NCI-H1694 treated with DMSO at 0.1 percent for 48 hours (cell line): ENCODE measurements at regions not wholly inside any gene's neighbourhood (a gene's known extent, or its start where the extent isn't known, plus 50 kb on each side); places are given as distances from the start of the nearest gene placed in this dataset.

Source experiments
- DNase-seq: peaks from one replicate; lab custom pipeline; 2025; lab: John Stamatoyannopoulos, UW

- DNase-seq: no peak
These were observed 720.5 kb downstream of the VRK1 start for GRCh38 chr14:97517566-97518234.

GRCh38 chr14:97523936-97524335, 726.8 kb downstream of the VRK1 start:
- no peak for DNase-seq

DNA sequence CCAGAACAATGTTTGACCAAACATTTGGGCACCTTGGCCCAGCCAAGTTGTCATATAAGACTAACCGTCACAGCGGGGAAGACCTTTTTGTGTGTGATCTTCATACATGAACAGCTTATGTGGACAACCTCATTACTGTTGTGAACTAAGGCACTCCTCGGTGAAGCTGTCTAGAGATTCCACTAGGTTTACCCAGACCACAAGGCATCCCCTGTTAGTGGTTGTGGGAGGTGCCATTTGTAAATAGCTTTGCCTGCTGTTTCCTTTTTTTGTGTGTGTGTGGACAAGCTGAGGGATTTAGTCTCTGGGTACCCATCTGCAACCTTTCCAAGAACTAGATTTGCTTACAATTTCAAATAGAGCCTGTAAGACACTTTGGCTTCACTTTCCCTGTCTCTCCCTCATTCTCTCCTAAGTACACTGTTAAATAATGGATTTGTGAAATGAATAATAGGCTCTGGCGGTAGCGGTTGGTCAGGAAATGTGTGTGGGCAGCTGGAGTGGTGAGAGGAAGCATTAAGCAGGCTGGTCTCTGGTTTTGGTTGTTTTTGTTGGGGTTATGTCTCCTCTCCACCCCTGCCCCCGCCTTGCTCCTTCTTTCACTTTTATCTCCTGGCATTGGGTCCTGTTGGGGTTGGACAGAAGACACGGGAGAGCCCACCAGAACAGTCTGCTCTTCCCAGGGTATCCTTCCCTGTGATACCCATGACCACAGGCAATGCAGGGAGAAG, 727.6 kb downstream of the VRK1 start:
- no peak for DNase-seq

DNA sequence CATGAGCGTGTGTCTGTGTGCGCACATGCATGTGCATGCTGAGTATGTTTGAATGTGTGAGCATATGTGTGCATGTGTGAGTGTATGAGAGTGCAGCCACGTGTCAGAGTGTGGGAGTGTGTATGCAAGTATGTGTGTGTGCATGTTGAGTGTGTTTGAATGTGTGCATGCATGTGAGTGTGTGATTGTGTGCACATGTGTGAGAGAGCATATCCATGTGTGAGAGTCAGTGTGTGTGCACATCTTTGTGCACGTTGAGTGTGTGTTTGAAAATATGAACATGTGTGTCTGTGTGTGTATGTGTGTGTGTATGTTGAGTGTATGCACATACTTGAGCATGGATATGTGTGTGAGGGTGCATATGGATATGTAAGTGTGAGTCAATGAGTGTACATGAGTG, 730.8 kb downstream of the VRK1 start:
- DNase-seq: no peak

DNA sequence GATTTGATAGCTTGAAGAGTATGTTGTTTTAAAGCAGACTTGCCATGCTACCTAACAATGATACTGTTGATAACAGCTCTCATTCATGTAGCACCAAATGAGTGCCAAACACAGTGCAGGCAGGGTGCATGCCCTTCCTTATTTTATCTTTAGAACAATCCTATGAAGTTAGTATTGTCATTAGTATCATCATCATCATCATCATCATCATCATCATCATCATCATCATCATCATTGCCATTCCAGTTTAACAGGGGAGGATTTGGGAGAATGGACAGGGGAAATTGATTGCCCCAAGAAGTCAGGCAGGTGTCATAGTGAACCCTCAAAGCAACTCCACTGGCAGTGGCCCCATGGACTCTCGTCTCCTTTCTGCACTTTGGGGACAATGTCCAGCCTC, 734.9 kb downstream of the VRK1 start:
- no peak for DNase-seq

GRCh38 chr14:97536421-97536820, 739.2 kb downstream of the VRK1 start:
- no peak for DNase-seq

- DNase-seq: no peak
These were observed 741.7 kb downstream of the VRK1 start for GRCh38 chr14:97538749-97539410.

GRCh38 chr14:97539411-97539795, 742.2 kb downstream of the VRK1 start:
- no peak for DNase-seq

DNA sequence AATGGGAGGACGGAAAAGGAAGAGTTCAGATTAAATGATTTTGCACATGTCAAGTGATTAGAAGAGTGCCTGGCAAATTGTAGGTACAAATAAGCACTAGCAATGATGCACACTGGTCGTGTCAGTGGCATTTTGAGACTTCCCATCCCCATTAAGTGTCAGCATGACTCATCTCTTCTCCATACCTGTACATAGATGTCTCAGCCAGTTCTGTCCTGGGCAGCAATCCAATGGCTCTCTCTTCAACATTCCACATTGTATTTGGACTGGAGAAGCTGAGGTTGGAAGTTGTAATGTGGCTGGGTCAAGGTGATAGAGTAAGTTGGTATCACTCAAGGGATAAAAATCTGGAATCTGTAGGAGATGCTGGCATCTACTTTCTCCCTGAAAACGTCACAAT, 742.7 kb downstream of the VRK1 start:
- DNase-seq: no peak

DNA sequence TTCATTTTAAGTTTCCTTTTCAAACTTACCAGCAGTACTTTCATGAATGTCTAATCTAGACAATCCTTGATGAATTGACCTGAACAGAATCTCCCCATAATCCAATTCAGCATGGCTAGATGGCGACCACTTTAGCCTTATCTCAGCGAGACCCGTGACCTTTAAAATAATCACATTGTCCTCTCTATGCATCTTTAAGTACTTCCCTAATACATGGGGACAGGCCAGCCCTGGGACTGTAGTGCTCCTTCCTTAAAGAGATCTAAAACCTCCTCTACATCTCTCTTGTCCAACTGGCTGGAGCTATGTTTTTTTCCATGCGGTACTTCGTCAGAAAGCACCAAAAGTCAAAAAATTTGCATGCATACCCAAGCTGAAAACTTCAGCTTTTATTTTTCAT, 746.0 kb downstream of the VRK1 start:
- DNase-seq: no peak

DNA sequence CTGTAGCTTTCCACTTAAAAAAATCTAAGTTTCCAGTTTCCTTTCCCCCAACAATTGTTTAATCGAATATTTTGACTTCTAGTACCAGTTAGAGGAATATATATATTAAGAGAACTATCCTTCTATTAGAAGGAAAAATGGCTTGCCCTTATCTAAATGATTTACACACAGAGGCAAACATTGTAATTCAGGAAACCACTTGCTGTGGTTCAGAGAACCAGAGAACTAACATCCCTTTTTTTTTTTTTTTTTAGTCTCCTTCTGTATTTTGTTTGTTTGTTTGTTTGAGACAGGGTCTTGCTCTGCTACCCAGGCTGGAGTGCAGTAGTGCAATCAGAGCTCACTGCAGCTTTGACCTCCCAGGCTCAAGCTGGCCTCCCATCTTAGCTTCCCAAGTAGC, 746.6 kb downstream of the VRK1 start:
- DNase-seq: no peak

DNA sequence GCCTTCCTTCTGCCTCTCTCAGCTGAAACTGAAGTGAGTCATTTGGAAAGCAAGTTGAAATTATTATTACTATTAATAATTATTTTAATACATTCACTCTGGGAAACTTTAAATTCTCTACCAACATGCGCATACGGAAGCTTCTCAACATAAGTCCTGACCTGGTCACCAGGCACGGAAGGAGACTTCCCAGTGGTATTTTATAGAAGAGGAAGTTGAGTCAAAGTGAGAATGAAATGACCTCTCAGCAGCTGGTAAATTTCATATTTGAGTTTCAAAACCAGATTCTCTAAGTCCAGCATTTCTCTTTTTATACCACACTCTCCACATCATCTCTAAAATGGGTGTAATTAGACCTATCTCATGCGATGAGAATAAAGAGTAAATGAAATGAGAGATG, 747.4 kb downstream of the VRK1 start:
- DNase-seq: no peak

GRCh38 chr14:97546491-97547230, 749.5 kb downstream of the VRK1 start:
- DNase-seq: no peak

DNA sequence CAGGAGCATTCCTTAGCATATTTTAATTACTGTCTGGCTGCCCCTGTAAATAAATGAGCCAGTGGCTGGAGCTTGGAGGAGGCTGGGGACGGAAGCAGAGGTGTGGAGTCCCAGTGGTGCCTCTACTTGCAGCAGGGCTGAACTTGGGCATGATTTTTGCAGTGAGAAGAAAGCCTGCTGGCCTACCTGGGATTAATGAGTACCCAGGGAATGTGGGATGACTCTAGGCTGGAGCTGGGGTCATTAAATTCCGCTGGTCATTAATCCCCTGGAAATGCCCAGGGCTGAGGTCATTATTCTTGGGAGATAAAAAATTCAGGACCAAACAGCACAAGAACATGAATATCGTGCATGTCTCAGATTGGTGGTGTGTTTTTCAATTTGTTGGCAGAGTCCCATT, 753.3 kb downstream of the VRK1 start:
- DNase-seq: no peak

GRCh38 chr14:97554597-97554996, 757.4 kb downstream of the VRK1 start:
- DNase-seq: no peak

GRCh38 chr14:97564334-97564733, 767.2 kb downstream of the VRK1 start:
- no peak for DNase-seq

GRCh38 chr14:97571201-97571600, 774.0 kb downstream of the VRK1 start:
- DNase-seq: no peak

DNA sequence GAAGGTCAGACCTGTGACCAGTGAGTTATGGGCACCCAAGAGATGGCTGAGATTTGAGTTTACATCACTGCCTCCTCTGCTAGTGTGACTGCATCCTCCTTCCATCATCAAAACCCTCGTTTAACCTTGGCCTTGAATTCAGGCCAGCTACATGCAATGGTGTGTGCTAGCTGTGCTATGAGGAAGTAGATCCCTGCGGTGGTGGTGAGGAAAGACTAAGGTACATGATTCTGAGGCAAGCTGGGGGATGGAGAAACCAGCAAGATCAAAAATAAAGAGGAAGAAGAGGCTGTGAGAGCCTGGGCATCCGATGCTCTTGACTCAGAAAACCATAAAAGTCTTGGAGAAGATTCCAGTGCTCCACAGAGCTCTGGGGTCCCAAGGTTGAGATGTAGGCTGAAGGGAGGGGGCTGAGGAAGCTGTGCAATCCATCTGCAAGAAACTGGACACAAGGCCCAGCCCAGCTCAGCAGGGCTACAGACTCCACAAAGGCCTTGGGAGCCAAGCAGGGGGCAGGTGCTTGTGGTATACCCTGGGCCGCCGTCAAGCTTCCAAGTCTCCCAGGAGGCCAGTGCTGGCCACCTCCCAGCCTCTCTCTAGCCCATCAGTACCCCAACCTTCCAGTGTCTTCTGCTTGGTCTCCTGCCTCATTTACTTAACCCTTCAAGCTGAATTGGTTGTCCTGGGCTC, 774.8 kb downstream of the VRK1 start:
- no peak for DNase-seq

GRCh38 chr14:97572583-97573458, 775.6 kb downstream of the VRK1 start:
- no peak for DNase-seq

DNA sequence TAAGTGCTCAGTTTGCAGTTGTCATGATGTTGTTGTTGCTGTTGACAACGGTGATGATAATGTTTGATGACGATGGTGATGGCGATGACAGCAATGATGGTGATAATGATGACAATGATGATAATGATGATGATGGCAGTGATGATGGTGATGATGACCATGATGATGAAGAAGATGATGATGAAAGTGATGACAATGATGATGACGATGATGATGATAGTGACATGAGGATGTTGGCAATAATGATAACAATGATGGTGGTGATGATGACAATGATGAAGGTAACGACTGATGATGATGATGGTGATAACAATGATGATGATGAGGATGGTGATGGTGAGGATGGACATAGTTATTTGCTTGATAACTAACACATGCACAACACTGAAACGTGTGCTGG, 778.5 kb downstream of the VRK1 start:
- DNase-seq: no peak

GRCh38 chr14:97578982-97579548, 781.9 kb downstream of the VRK1 start:
- DNase-seq: no peak
